DMS153 treated with DMSO at 0.1 percent for 48 hours (cell line): ENCODE measurements at regions not wholly inside any gene's neighbourhood (a gene's known extent, or its start where the extent isn't known, plus 50 kb on each side); places are given as distances from the start of the nearest gene placed in this dataset.

Experiments used
- DNase-seq: peaks from one replicate; lab custom pipeline; 2025; ENCODE audit not compliant: unreplicated experiment; lab: John Stamatoyannopoulos, UW

- no peak for DNase-seq
Measured at GRCh38 chr11:22497474-22497873, 128.1 kb downstream of the FANCF start.

- no peak for DNase-seq
Measured at GRCh38 chr11:22491555-22492225, 133.9 kb downstream of the FANCF start.

- DNase-seq, result no peak
Measured at GRCh38 chr11:22479971-22480720, 142.0 kb downstream of the SLC17A6 start.

- no peak for DNase-seq
Measured at GRCh38 chr11:22479208-22479607, 141.0 kb downstream of the SLC17A6 start.

GRCh38 chr11:22478169-22478568, 140.0 kb downstream of the SLC17A6 start:
- DNase-seq, result no peak

- DNase-seq, result no peak
Measured at GRCh38 chr11:22477312-22477711, 139.1 kb downstream of the SLC17A6 start.

GRCh38 chr11:22476589-22476988, 138.4 kb downstream of the SLC17A6 start:
- DNase-seq, result no peak

- DNase-seq, result no peak
Measured at GRCh38 chr11:22474616-22475015, 136.4 kb downstream of the SLC17A6 start.

GRCh38 chr11:22473586-22473985, 135.4 kb downstream of the SLC17A6 start:
- DNase-seq, result no peak

GRCh38 chr11:22472306-22472705, 134.1 kb downstream of the SLC17A6 start:
- no peak for DNase-seq

GRCh38 chr11:22471385-22471784, 133.2 kb downstream of the SLC17A6 start:
- no peak for DNase-seq

GRCh38 chr11:22467741-22468140, 129.6 kb downstream of the SLC17A6 start:
- DNase-seq, result no peak

- DNase-seq, result no peak
Measured at GRCh38 chr11:22467248-22467647, 129.1 kb downstream of the SLC17A6 start.

GRCh38 chr11:22466809-22467208, 128.6 kb downstream of the SLC17A6 start:
- DNase-seq, result no peak

- DNase-seq, result no peak
Measured at GRCh38 chr11:22466351-22466750, 128.2 kb downstream of the SLC17A6 start.

GRCh38 chr11:22465620-22466019, 127.4 kb downstream of the SLC17A6 start:
- no peak for DNase-seq

- DNase-seq, result no peak
Measured at GRCh38 chr11:22461626-22462025, 123.4 kb downstream of the SLC17A6 start.

GRCh38 chr11:22460181-22460580, 122.0 kb downstream of the SLC17A6 start:
- no peak for DNase-seq

- DNase-seq, result no peak
Measured at GRCh38 chr11:22459048-22459447, 120.9 kb downstream of the SLC17A6 start.

GRCh38 chr11:22458161-22458560, 120.0 kb downstream of the SLC17A6 start:
- DNase-seq, result no peak

GRCh38 chr11:22456993-22457762, 119.0 kb downstream of the SLC17A6 start:
- DNase-seq, result no peak
